HG03159 (cell line): ENCODE measurements at regions not wholly inside any gene's neighbourhood (a gene's known extent, or its start where the extent isn't known, plus 50 kb on each side); places are given as distances from the start of the nearest gene placed in this dataset.
A peak's percentile ranks its signal among the peaks of the same experiment; 100 is the strongest.

ENCODE experiments used
- ATAC-seq: cut with Tn5 transposase; IDR thresholded peaks from one replicate; pipeline ENCODE4 v1.9.1; 2021; ENCODE audit warnings: mild to moderate bottlenecking, moderate library complexity; ENCODE audit not compliant: unreplicated experiment

DNA sequence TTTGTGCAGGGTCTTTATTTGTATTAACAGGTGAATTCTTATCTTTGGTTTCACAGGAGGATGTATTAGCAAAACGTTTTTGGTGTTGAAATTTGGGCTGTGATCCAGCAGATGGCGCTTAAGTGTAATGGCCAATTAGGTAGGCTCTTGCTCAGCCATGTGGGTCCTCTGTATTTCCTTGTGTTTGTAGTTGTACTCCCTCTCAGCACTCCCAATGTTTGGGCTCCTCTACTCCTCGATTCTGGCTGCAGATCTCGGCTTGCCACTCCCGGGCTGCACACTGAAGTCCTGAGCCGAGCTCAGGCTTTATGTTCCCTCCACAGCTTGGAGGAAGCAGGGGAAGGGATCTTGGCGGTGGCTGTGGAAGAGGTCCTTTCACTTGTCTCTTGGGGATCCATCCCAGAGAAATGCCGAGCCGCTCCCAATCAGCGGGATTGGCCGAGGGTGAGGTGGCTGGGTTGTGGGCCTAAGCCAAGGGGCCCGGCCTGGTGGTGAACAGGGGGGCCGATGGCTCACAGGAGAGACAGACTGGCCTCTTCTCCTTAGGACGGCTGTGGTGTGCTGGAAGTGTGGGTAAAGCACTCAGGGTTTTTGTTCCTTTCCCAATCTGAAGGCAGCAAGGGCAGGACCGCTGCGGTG is 133.7 kb downstream of the AEBP2 start:
- ATAC-seq, result peak; percentile 72

DNA sequence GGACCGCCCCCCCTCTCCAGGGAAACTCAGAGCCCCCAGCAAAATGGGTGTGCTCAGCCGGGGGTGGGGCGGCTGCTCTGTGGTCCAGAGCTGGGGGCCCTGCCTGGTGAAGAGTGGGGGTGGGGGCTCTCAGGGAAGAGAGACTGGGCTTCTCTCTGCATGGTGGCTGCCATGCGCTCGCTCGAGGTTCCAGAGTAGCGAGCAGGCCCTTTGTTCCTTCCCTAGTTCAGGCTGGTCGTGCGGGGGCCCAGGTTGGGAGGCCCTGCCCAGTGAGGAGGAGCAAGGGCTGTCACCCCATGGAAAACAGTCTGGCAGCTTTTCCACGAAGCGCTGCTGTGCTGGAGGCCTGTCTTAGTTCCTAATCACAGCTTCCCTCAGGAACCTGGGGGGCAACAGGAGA is 134.6 kb downstream of the AEBP2 start:
- no peak for ATAC-seq

- no peak for ATAC-seq
These were observed 135.3 kb downstream of the AEBP2 start for GRCh38 chr12:19574601-19575000.

DNA sequence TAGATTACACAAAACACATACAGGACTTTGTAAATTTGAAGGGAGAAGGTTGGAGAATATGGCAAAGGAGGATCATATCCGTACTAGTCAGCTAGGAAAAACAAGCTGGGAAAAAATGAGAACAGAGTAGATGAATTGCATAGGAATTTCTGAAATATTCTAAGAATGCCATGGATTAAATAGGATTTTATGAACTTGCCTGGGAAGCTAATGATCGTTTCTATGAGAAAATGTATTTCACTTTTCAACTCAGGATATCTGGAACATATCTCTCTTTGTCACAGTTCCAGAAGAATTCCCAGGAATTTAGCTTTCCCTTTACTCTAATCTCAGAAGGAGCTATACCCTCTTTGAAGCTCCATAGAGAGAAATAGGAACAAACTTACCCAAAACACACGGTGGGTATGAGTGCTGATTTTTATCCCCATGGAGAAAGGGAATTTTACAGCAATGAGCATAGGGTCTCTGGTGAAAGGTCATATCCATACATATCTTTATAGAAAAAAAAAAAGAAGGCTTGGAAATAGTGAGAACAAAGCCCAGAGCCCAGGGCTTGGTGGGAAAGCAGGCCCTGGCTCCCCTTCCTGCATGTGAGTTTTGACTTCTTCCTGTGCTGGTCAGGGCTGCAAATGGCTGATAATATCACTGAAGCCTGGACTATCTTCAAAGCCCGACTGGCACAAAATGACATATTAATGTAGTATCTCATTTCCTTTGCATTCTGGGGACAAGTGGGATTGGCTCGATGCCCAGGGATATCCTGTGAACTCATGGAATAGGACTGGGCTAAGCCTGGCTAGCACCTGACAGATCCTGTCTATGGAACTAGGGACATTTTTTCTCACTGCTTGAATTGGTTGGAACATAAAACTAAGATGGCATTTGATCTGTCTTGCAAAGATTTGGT is 136.3 kb downstream of the AEBP2 start:
- ATAC-seq, result no peak

GRCh38 chr12:19576506-19577280 is 137.4 kb downstream of the AEBP2 start:
- ATAC-seq, result no peak

- no peak for ATAC-seq
These were observed 137.9 kb downstream of the AEBP2 start for GRCh38 chr12:19577281-19577530.

DNA sequence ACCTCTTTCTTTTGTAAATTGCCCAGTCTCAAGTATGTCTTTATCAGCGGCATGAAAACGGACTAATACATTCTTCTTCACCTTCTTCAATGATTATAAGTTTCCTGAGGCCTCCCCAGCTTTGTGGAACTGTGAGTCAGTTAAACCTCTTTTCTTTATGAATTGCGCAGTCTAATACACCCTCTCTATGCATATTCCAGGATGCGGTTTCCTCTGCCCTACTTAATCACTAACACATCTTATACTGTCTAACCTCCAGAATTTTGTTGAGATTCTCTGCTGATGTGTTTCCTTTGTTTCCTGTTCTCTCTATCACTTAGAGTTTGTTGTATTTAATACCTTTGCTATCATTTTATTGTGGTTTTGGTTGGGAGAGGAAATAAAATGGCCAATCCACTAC is 145.4 kb downstream of the AEBP2 start:
- no peak for ATAC-seq

DNA sequence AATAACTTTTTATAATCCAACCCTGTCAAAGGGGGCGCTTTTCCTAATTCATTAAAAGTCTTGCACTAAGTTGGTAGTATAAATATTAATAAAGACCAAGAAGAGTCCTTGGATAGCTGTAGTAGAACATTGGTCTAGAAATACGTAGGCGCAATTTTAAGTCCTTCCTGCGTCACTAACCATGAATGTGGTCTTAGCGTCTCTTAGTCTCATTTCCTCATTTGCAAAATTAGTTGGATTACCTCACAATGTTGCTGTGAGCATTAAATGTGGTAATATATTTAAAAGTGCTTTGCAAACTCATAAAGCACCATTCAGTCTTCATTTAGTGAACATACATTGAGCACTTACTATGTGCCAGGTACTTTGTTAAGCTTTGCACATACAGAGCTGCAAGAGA is 149.7 kb downstream of the AEBP2 start:
- no peak for ATAC-seq

- ATAC-seq, result no peak
These were observed 152.7 kb downstream of the AEBP2 start for GRCh38 chr12:19591951-19592350.

GRCh38 chr12:19596434-19597166 is 157.3 kb downstream of the AEBP2 start:
- no peak for ATAC-seq

DNA sequence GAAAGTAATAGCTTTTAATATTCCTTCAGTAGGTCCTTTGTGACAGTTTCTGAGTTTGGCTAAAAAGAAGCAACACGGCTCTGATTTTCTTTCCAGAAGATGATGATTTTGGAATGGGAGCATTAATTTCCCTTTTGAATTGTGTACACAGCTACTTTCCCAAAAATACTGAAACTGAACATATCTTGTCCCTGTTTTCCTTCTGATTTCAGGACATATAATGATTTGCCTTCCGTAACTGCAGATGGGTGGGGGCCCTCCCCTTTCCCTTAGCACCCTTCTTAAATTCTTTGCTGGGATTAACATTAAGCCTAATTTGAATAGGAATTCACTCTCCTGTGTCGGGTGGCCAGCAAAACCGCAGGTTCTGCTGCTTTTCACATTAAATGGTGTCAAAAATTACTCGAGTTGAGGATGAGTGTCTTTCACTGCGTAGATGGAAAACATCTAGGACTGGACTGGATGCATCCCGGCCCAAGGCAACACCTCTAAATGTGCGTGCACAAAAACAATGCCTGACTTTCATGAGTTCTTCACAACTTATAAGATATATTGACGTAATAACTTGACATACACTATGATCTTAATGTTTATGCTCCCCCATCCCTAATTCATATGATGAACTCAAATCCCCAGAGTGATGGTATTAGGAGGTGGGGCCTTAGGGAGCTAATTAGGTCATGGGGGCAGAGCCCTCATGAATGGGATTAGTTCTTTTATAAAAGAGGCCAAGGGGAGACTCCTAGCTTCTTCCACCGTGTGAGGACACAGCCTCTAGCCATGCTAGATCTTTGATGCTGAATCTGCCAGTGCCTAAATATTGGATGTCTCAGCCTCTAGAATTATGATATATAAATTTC is 158.1 kb downstream of the AEBP2 start:
- no peak for ATAC-seq

GRCh38 chr12:19605720-19606119 is 166.4 kb downstream of the AEBP2 start:
- no peak for ATAC-seq

DNA sequence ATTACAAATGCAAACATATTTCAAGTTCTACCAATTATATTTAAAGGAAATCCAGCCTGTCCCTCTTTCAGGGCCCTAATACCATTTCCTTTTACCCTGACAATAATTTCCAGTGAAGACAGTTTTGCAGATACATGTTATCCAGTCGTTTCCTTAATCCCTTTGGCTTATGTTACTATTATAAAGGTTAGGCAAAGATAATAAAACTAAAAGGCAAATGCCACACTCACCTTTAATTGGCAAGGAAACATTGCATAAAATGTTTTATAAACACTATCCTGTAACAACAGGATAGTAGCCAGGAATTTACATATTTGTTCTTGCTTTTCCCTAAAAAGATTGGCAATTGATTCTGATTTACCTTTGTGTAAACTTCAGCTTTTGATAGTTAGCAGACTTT is 168.7 kb downstream of the AEBP2 start:
- no peak for ATAC-seq

GRCh38 chr12:19613051-19613535 is 173.8 kb downstream of the AEBP2 start:
- no peak for ATAC-seq

- no peak for ATAC-seq
These were observed 175.5 kb downstream of the AEBP2 start for GRCh38 chr12:19614601-19615383.

- ATAC-seq, result no peak
These were observed 176.1 kb downstream of the AEBP2 start for GRCh38 chr12:19615384-19615725.

- ATAC-seq, result no peak
These were observed 177.5 kb downstream of the AEBP2 start for GRCh38 chr12:19616781-19617180.

DNA sequence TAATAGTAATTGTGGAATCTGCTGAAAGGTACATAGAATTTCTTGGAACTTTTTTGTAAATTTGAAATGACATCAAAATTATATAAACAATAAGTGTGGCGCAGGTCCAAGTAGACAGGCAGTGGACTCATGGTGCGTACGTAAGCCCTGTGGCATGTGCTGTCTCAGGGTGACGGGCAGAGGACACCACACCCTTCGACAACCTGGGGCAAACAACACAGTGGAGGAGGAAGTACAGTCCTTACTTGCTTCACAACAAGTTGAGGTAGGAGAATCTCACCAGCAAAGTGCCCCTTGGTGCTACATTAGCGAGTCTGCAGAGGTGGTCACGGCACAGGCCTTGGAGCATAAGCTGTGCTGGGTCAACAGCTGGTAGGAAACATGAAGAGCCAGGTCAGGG is 180.9 kb downstream of the AEBP2 start:
- ATAC-seq, result no peak

- ATAC-seq, result no peak
These were observed 184.6 kb downstream of the AEBP2 start for GRCh38 chr12:19623751-19624399.
